D721Med (cell line): ENCODE measurements at regions not wholly inside any gene's neighbourhood (a gene's known extent, or its start where the extent isn't known, plus 50 kb on each side); places are given as distances from the start of the nearest gene placed in this dataset.
"Not testable (repeated sequence)": the region's sequence is repeated elsewhere in the genome, so short reads cannot be mapped to it uniquely, and the experiment has no call there.

ENCODE experiments used
- DNase-seq: peaks from one replicate; pipeline ENCODE4 v3.0.0; 2011; ENCODE audit warnings: low spot score; ENCODE audit not compliant: insufficient read length
- FAIRE-seq: peaks from 2 replicates; lab custom pipeline; 2011; peaks lifted over from hg19 to GRCh38; lab: Jason Lieb, UNC
- TF ChIP-seq, protein P1 (sequence below): IDR thresholded peaks from 2 replicates; pipeline ENCODE4 v1.5.1; 2012; ENCODE audit warnings: mild to moderate bottlenecking, control low read depth; ENCODE audit not compliant: insufficient read depth; ENCODE audit errors: missing control alignments

DNA sequence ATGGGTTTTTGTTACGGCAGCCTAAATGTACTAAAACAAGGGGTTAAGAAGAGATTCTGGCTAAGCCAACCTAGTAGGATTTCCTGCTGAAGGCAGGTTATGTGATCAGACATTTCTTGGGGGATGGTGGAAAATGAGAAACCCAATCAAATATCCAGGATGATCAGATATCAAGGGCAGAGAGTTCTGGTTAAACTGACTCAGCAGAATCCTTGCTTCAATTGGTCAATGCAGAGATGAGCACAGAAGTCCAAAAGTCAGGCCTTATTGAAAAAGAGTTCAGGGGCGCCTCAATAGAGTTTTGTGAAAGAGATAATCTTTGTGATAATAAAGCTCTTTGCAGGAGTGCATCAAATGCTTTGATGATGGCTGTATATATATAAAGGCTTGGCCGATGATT lies 237.1 kb downstream of the AMY1C start:
- TF ChIP-seq, protein P1, sequence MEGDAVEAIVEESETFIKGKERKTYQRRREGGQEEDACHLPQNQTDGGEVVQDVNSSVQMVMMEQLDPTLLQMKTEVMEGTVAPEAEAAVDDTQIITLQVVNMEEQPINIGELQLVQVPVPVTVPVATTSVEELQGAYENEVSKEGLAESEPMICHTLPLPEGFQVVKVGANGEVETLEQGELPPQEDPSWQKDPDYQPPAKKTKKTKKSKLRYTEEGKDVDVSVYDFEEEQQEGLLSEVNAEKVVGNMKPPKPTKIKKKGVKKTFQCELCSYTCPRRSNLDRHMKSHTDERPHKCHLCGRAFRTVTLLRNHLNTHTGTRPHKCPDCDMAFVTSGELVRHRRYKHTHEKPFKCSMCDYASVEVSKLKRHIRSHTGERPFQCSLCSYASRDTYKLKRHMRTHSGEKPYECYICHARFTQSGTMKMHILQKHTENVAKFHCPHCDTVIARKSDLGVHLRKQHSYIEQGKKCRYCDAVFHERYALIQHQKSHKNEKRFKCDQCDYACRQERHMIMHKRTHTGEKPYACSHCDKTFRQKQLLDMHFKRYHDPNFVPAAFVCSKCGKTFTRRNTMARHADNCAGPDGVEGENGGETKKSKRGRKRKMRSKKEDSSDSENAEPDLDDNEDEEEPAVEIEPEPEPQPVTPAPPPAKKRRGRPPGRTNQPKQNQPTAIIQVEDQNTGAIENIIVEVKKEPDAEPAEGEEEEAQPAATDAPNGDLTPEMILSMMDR = no peak
- FAIRE-seq (no peak), DNase-seq (no peak)

DNA sequence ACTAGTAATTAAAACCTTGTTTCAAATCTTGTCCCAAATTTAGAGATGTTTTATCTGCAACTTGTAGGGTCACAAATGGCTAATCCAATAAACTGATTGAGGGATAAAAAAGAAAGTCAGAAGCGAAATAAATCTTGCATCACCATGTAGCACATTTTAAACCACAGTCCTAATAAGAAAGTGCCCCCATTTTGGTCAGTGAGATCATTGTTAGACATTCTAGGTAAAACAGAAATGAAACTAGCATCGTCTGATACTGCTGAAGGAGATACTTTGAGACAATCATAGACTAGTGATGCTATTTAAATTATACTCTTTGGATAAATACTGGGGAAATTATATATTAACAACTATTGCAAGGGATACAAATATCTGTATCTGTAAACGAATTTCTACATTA lies 247.9 kb downstream of the AMY1C start:
- DNase-seq (no peak), FAIRE-seq (no peak)
- TF ChIP-seq, protein P1 = no peak

DNA sequence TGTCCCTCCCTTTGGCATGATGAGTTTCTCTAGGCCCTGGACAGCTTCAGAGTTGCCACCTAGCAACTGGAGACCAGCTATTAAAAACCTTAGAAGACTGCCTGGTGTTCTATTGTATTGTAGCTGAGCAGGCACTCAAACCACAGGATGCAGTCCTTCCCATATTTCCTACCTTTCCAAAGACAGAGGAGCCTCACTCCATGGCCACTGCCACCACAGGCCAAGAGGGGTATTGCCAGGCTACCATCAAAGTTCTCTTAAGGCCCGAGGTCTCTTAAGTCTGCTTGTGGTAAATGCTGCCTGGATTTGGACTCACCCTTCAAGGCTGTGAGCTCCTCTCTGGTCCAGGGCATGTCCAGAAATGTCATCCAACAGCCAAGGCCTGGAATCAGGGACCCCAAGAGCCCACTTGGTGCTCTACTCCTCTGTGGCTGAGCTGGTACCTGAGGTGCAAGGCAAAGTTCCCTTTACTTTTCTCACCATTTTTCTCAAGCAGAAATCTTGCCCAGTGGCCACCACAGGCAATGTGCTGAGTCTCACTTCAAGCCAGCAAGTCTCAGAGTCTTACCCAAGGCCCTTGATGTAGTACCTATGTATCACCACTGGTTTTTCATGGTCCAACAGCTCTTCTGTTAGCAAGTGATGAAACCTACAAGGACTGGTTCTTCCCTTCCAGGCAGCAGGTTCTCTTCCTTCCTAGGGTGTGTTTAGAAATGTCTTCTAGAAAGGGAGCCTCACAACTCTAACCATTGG lies 269.4 kb downstream of the AMY1C start:
- DNase-seq (no peak), FAIRE-seq (no peak)
- TF ChIP-seq, protein P1 = no peak

DNA sequence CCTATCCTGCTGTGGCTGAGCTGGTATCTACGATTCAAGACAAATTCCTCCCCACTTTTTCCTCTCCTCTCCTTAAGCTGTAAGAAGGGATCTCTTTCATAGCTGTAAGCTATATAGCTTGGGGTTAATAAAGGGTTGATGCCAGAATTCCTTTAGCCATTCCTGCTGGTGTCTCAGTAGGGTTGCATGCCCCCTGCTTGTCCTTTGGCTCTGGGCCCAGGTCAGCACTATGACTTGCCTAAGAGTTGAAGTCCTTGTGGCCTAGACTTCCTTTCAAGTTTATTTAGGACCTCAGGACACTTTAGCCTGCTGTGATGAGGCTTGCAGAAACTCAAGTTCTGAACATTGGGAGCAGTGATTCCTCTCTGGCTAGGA lies 270.0 kb downstream of the AMY1C start:
- TF ChIP-seq, protein P1 = no peak
- FAIRE-seq = no peak
- no peak for DNase-seq

DNA sequence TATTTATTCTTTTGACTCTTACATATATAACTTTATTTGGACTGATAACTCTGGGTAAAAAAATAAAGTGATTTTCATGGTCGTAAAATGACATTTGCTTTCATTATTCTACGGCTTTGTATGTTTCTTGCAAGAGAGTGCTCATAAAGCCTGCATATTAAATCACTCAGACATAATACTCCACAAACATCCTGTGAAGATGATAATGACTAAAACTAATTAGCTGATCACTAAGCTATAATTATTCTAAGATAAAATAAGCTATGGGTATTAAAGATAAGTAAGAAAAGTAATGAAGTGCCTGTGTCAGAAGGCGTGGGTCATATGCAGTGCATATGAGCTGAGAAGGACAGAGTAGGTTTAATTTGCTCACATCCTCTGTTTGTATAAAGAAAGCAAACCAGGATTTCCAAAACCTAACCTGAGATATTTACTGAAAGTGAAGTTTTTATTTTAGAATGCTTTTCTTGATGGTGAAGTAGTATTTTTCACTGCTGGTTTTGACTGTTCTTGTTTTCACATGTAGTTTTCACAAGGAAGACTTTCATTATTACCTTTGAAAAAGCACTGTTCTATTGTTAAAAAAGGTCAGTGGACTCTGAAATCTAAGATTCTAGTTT lies 278.8 kb downstream of the AMY1C start:
- DNase-seq (no peak), FAIRE-seq (peak; percentile 41)
- TF ChIP-seq, protein P1 = no peak

DNA sequence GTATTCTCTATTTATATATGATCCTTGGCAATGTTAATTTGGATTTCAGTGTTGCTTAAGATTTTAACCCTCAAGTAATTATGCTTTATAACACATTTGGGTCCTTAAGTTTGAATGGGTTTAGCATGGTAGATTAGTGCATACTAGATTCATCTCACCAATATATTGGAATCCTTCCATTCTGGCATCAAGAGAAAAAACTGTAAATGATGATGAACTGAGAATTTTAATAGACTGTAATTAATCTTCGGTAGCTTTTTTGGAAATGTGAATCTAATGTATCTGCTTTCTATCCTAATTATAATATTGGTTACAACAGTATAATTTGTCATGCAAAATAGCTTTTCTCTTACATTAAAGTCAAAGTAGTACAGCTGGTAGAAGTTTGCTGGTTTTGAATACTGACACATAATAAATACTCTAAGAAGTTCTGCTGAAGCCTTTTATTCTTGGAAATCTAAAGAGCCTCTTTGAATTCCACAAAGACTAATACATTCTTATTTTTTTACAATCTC lies 279.8 kb downstream of the AMY1C start:
- DNase-seq (no peak), FAIRE-seq (peak; percentile 6)
- TF ChIP-seq, protein P1 = no peak

DNA sequence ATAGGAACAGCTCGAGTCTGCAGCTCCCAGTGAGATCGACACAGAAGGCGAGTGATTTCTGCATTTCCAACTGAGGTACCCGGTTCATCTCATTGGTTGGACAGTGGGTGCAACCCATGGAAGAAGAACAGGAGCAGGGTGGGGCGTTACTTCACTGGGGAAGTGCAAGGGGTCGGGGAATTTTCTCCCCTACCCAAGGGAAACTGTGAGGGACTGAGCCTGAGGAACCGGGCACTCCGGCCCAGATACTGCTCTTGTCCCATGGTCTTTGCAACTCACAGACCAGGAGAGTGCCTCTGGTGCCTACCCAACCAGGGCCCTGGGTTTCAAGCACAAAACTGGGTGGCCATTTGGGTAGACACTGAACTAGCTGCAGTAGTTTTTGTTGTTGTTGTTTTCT lies 307.1 kb downstream of the AMY1C start:
- DNase-seq (no peak), FAIRE-seq (no peak)
- TF ChIP-seq, protein P1 = no peak

DNA sequence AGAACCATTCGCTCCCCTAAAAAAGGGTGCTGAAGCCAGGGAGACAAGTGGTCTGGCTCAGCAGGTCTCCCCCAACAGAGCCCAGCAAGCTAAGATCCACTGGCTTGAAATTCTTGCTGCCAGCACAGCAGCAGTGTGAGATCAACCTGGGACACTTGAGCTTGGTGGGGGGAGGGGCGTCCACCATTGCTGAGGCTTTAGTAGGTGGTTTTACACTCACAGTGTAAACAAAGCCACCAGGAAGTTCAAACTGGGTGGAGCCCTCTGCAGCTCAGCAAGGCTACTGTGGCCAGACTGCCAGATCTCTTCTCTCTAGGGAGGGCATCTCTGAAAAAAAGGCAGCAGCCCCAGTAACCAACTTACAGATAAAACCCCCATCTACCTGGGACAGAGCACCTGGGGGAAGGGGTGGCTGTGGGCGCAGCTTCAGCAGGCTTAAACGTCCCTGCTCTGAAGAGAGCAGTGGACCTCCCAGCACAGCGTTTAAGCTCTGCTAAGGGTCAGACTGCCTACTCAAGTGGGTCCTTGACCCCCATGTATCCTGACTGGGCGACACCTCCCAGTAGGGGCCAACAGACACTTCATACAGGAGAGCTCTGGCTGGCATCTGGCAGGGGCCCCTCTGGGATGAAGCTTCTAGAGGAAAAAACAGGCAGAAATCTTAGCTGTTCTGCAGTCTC lies 307.7 kb downstream of the AMY1C start:
- not testable (repeated sequence) for FAIRE-seq, DNase-seq

DNA sequence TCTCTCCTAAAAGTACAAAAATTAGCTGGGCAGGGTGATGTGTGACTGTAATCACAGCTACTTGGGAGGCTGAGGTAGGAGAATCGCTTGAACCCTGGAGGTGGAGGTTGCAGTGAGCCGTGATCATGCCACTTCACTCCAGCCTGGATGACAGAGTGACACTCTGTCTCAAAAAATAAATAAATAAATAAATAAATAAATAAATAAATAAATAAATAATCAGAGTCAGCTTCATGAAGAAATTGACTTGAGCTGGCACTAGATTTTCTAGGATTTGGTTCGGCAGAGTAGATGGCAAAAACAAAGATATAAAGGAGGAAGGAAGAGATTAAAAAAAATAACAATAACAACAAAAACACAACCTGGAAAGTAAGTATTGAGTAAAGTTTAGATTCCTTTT lies 311.9 kb downstream of the AMY1C start:
- FAIRE-seq, DNase-seq: not testable (repeated sequence)
